GM13976 (cell line): ENCODE measurements at regions not wholly inside any gene's neighbourhood (a gene's known extent, or its start where the extent isn't known, plus 50 kb on each side); places are given as distances from the start of the nearest gene placed in this dataset.

Experiments used
- DNase-seq: peaks from one replicate; pipeline ENCODE4 v3.0.0; 2012; ENCODE audit warnings: low spot score
- CTCF ChIP-seq: IDR thresholded peaks from 2 replicates; pipeline ENCODE4 v1.5.1; 2012; ENCODE audit warnings: borderline replicate concordance, mild to moderate bottlenecking; ENCODE audit not compliant: insufficient read depth; ENCODE audit errors: extremely low read depth, missing control alignments, control extremely low read depth
- in situ Hi-C: fragments of 300-500 bp; cut with MboI; formaldehyde crosslinking; loops from one replicate; pipeline ENCODE4 v1.12.0; 2022; ENCODE audit warnings: low sequenced_read_pairs, mixed read lengths, inconsistent platforms; ENCODE audit not compliant: unreplicated experiment

GRCh38 chr15:39282663-39283208 is 298.1 kb upstream of the THBS1 start:
- DNase-seq, result no peak
- in situ Hi-C loops, result no loop called here
- no peak for TF ChIP-seq CTCF

GRCh38 chr15:39283531-39283930 is 297.3 kb upstream of the THBS1 start:
- in situ Hi-C loops, result no loop called here
- DNase-seq, result no peak
- no peak for TF ChIP-seq CTCF

DNA sequence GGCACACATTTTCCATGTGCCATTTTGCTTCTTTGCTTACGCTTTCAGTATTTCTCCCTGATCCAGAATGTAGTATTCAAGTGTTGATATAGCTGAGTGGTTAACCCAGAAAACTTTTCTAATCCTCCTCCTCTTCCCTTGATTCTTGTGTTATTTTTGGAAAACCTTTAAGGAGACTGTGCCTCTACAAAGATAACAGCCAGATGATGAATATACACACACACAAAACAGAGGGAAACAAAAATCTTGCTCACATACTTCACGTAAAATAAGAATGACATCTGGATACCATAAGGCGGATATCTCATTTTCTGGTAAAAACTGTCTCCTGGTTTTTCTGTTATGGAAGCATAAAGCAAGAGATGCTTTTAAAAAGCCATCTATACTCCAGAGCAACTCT is 295.8 kb upstream of the THBS1 start:
- DNase-seq, result no peak
- no peak for TF ChIP-seq CTCF
- in situ Hi-C loops, result no loop called here

GRCh38 chr15:39285663-39286062 is 295.2 kb upstream of the THBS1 start:
- no peak for DNase-seq
- in situ Hi-C loops, result no loop called here
- TF ChIP-seq CTCF, result no peak

- no peak for DNase-seq
- TF ChIP-seq CTCF, result no peak
- in situ Hi-C loops, result no loop called here
Measured at GRCh38 chr15:39286706-39287105, 294.2 kb upstream of the THBS1 start.

GRCh38 chr15:39287322-39288195 is 293.3 kb upstream of the THBS1 start:
- in situ Hi-C loops, result no loop called here
- DNase-seq, result no peak
- TF ChIP-seq CTCF, result no peak
